NT2/D1 (cell line): ENCODE measurements at regions not wholly inside any gene's neighbourhood (a gene's known extent, or its start where the extent isn't known, plus 50 kb on each side); places are given as distances from the start of the nearest gene placed in this dataset.

Experiments
- DNase-seq: peaks from one replicate; pipeline ENCODE4 v3.0.0-alpha.2; 2011; ENCODE audit warnings: low read depth, low spot score
- H3K27me3 ChIP-seq: 2 replicates; pipeline ENCODE4 v1.6.0; 2011; ENCODE audit warnings: mild to moderate bottlenecking; ENCODE audit not compliant: insufficient read length, insufficient read depth
- H3K36me3 ChIP-seq: 2 replicates; pipeline ENCODE4 v1.6.1; 2011; ENCODE audit warnings: mild to moderate bottlenecking, low read length, mixed read lengths; ENCODE audit not compliant: insufficient read depth, insufficient read length
- H3K4me1 ChIP-seq: 2 replicates; pipeline ENCODE4 v1.5.1; 2011; ENCODE audit not compliant: insufficient read depth, insufficient read length
- H3K4me3 ChIP-seq: 2 replicates; pipeline ENCODE4 v1.5.1; 2011; ENCODE audit warnings: low read depth; ENCODE audit not compliant: insufficient read length
- H3K9ac ChIP-seq: 2 replicates; pipeline ENCODE4 v1.6.0; 2011; ENCODE audit warnings: low read depth; ENCODE audit not compliant: insufficient read length
- H3K9me3 ChIP-seq: 2 replicates; pipeline ENCODE4 v1.5.1; 2011; ENCODE audit warnings: mild to moderate bottlenecking, low read length; ENCODE audit not compliant: insufficient read depth
- SUZ12 ChIP-seq: IDR thresholded peaks from 2 replicates; pipeline ENCODE4 v1.6.1; 2011; ENCODE audit not compliant: insufficient read length, insufficient read depth; ENCODE audit errors: extremely low read depth
- YY1 ChIP-seq: IDR thresholded peaks from 2 replicates; pipeline ENCODE4 v1.6.1; 2011; ENCODE audit not compliant: insufficient read length, insufficient read depth
- ZNF274 ChIP-seq: IDR thresholded peaks from 2 replicates; pipeline ENCODE4 v1.6.1; 2011; ENCODE audit warnings: mild to moderate bottlenecking, low read depth, low read length

- Histone ChIP-seq H3K4me1 (no peaks in the 10 kb centered on the region), H3K9ac (no peak overlapping the region), H3K9me3 (no peaks in the 10 kb centered on the region), H3K4me3 (no peak overlapping the region), H3K27me3 (no peaks in the 10 kb centered on the region), H3K36me3 (no peaks in the 10 kb centered on the region)
- no peak for DNase-seq
- no peak for TF ChIP-seq SUZ12
- TF ChIP-seq ZNF274, result no peak
- no peak for TF ChIP-seq YY1
Observed at GRCh38 chr1:103917795-103918194, 168.1 kb downstream of the AMY1C start.

DNA sequence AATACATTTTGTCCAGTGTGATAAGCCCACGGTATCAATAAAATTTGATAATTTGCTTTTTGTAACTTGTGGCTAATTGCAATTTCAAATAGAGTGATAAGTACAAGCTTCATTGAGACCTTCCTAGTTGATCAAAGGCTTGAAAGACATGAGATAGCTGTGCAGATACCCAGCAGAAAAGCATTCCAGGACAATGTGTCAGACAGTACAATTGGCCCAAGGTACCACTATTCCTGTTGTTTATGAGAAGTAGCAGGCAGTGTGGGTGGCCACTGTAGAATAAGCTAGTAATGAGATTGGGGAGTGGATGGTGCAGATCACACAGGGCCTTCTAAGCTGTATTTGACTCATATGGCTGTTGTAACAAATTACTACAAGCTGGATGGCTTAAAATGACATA lies 182.2 kb downstream of the AMY1C start:
- Histone ChIP-seq H3K9me3 (no peaks in the 10 kb centered on the region), H3K4me3 (no peak overlapping the region), H3K9ac (no peak overlapping the region), H3K36me3 (no peaks in the 10 kb centered on the region), H3K4me1 (no peaks in the 10 kb centered on the region), H3K27me3 (no peaks in the 10 kb centered on the region)
- DNase-seq, result no peak
- TF ChIP-seq SUZ12 (no peak), ZNF274 (no peak), YY1 (no peak)

GRCh38 chr1:103937763-103938357 lies 188.2 kb downstream of the AMY1C start:
- Histone ChIP-seq H3K36me3 (no peaks in the 10 kb centered on the region), H3K9me3 (peaks cover 7% of the 10 kb centered on the region; the same call in 1 of the 2 replicates), H3K27me3 (no peaks in the 10 kb centered on the region), H3K9ac (no peak overlapping the region), H3K4me3 (no peak overlapping the region), H3K4me1 (no peaks in the 10 kb centered on the region)
- TF ChIP-seq ZNF274, result no peak
- no peak for TF ChIP-seq SUZ12
- TF ChIP-seq YY1, result no peak
- no peak for DNase-seq

DNA sequence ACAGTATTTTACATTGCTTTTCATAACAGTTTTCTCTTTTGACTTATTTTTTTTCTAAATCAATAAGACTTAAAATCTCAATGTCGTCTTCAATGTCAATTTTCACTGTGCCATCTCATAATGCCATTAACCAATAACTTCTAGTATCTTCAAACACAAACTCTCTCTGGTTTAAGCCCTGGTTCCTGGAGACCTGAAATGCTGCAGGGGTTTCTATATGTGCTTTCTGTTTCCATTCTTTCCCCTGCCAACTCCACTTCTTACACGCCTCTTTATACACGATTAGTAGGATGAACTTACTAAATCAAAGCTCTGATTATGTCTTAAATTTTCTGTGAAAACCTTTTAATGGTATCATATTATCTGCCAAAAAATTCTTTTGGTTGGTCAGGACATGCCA lies 191.4 kb downstream of the AMY1C start:
- H3K4me3 ChIP-seq, result no peak overlapping the region
- no peaks in the 10 kb centered on the region for H3K4me1 ChIP-seq
- DNase-seq, result no peak
- TF ChIP-seq ZNF274 (no peak), SUZ12 (no peak), YY1 (no peak)
- no peaks in the 10 kb centered on the region for H3K27me3 ChIP-seq
- no peaks in the 10 kb centered on the region for H3K36me3 ChIP-seq
- no peak overlapping the region for H3K9ac ChIP-seq
- H3K9me3 ChIP-seq, result peaks cover 7% of the 10 kb centered on the region; the same call in 1 of the 2 replicates

- H3K9me3 ChIP-seq, result peaks cover 7% of the 10 kb centered on the region; the same call in 1 of the 2 replicates
- no peak overlapping the region for H3K9ac ChIP-seq
- H3K36me3 ChIP-seq, result no peaks in the 10 kb centered on the region
- no peak for DNase-seq
- H3K4me1 ChIP-seq, result no peaks in the 10 kb centered on the region
- no peak overlapping the region for H3K4me3 ChIP-seq
- H3K27me3 ChIP-seq, result no peaks in the 10 kb centered on the region
- no peak for TF ChIP-seq YY1
- TF ChIP-seq ZNF274, result no peak
- no peak for TF ChIP-seq SUZ12
Observed at GRCh38 chr1:103942029-103942428, 192.3 kb downstream of the AMY1C start.

- no peak for DNase-seq
- TF ChIP-seq ZNF274 (no peak), YY1 (no peak), SUZ12 (no peak)
- no peak overlapping the region for H3K4me3 ChIP-seq
- no peaks in the 10 kb centered on the region for H3K27me3 ChIP-seq
- H3K9me3 ChIP-seq, result no peaks in the 10 kb centered on the region
- H3K4me1 ChIP-seq, result no peaks in the 10 kb centered on the region
- no peaks in the 10 kb centered on the region for H3K36me3 ChIP-seq
- H3K9ac ChIP-seq, result no peak overlapping the region
Observed at GRCh38 chr1:103945774-103946173, 196.1 kb downstream of the AMY1C start.

DNA sequence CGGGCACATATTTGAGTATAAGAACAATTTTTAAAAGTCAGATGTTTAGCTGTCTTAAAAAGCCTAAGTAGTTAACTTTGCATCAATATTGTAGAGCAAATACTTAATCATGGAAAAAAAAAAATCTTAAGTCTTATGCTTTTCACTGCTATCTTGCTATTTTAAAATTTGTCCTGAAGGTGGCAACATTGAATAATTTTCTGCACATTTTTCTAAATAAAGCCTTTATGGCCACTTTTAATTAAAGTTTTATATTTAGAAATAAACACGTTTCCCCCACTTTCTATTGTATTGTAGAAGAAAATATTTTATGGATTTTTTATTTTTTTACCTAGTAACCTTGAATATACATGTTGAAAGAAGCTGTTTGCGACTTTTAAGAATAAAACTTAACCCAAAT lies 198.8 kb downstream of the AMY1C start:
- Histone ChIP-seq H3K9me3 (no peaks in the 10 kb centered on the region), H3K27me3 (no peaks in the 10 kb centered on the region), H3K9ac (no peak overlapping the region), H3K4me3 (no peak overlapping the region), H3K4me1 (no peaks in the 10 kb centered on the region), H3K36me3 (no peaks in the 10 kb centered on the region)
- DNase-seq, result no peak
- TF ChIP-seq SUZ12 (no peak), ZNF274 (no peak), YY1 (no peak)

- no peak for TF ChIP-seq ZNF274
- no peak for TF ChIP-seq YY1
- no peak for TF ChIP-seq SUZ12
- no peaks in the 10 kb centered on the region for H3K4me1 ChIP-seq
Observed at GRCh38 chr1:103949779-103950178, 200.1 kb downstream of the AMY1C start.

More at GRCh38 chr1:103949779-103950178, 200.1 kb downstream of the AMY1C start:
- Histone ChIP-seq H3K4me3 (no peak overlapping the region), H3K36me3 (no peaks in the 10 kb centered on the region), H3K27me3 (no peaks in the 10 kb centered on the region), H3K9ac (no peak overlapping the region), H3K9me3 (no peaks in the 10 kb centered on the region)
- DNase-seq, result no peak
